RWPE1 (cell line): ENCODE measurements at regions not wholly inside any gene's neighbourhood (a gene's known extent, or its start where the extent isn't known, plus 50 kb on each side); places are given as distances from the start of the nearest gene placed in this dataset.
"Not testable (repeated sequence)": the region's sequence is repeated elsewhere in the genome, so short reads cannot be mapped to it uniquely, and the experiment has no call there.

Experiments used
- CTCF ChIA-PET: fragments of 350-600 bp; sonication (Branson Sonifier 250); formaldehyde crosslinking; extraction: SDS; loops from one replicate; lab custom pipeline; 2021; lab: Yijun Ruan, JAX
- POLR2A ChIA-PET: fragments of 400-600 bp; formaldehyde crosslinking; extraction: SDS; loops from one replicate; lab custom pipeline; 2020; ENCODE audit warnings: antibody characterized with exemption; ENCODE audit not compliant: low non-redundant PET; lab: Yijun Ruan, JAX
- DNase-seq: peaks from one replicate; pipeline ENCODE4 v3.0.0; 2012; ENCODE audit warnings: low spot score
- H3K27ac ChIP-seq: fragments of 450-650 bp; 2 replicates; pipeline ENCODE4 v1.5.1; 2017
- TF ChIP-seq, protein P1 (sequence below): fragments of 450-650 bp; conservative IDR thresholded peaks from 2 replicates; pipeline ENCODE4 v1.5.1; 2017; ENCODE audit warnings: low read depth, mild to moderate bottlenecking

DNA sequence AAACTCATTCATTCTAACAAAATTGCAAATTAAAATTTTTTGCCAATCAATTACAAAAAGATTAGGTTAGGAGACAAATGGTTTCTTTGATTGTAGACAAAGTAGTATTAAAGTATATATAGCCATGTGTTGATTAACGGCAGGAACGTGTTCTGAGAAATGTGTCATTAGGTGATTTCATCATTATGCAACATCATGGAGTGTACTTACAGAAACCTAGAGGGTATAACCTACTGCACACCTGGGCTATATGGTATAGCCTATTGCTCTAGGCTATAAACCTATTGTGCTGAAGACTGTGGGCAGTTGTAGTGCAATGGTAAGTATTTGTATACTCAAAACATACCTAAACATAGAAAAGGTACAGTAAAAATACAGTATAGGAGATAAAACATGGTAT is 906.8 kb upstream of the SPRY2 start:
- H3K27ac ChIP-seq, result no peak overlapping the region
- CTCF ChIA-PET, result no interaction called here
- POLR2A ChIA-PET, result no interaction called here
- TF ChIP-seq, protein P1, sequence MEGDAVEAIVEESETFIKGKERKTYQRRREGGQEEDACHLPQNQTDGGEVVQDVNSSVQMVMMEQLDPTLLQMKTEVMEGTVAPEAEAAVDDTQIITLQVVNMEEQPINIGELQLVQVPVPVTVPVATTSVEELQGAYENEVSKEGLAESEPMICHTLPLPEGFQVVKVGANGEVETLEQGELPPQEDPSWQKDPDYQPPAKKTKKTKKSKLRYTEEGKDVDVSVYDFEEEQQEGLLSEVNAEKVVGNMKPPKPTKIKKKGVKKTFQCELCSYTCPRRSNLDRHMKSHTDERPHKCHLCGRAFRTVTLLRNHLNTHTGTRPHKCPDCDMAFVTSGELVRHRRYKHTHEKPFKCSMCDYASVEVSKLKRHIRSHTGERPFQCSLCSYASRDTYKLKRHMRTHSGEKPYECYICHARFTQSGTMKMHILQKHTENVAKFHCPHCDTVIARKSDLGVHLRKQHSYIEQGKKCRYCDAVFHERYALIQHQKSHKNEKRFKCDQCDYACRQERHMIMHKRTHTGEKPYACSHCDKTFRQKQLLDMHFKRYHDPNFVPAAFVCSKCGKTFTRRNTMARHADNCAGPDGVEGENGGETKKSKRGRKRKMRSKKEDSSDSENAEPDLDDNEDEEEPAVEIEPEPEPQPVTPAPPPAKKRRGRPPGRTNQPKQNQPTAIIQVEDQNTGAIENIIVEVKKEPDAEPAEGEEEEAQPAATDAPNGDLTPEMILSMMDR, result no peak
- no peak for DNase-seq

DNA sequence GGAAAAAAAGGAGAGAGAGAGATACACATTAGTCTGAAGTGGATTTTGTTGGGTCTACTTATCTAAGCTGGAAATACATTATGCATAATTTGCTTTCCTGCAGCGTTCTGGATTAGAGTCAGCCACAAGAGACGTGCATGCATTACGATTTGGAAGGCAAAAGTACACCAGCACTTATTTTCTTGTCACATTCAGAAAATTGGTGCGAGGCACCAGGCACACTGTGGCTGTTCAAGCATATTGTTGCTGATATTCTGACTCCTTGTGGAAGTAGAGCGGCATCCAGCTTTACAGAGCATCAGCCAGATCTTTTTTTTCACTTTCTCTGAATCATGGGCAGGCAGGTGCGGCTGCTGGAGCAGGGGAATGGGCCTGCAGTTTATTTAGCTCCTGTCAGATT is 905.6 kb upstream of the SPRY2 start:
- POLR2A ChIA-PET, result no interaction called here
- H3K27ac ChIP-seq, result no peak overlapping the region
- DNase-seq, result no peak
- TF ChIP-seq, protein P1, result no peak
- CTCF ChIA-PET, result no interaction called here

DNA sequence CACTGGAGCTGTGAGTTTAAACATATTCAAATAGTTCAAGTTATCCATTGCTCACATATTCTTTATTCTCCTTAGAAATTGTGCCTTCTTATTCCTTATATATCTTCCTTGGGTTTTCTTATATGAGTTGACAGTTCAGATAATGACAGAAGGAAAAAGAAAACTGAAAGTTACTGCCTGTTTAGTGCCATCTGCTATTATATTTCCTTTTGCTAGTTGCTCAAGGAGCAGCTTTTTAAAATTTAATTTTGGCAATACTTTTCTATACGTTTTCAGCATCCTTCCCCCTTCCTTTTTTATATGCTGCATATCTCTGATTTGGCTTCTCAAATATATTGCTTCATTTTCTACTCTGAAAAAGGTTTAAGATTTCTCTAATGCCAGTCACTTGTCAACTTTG is 903.1 kb upstream of the SPRY2 start:
- no peak overlapping the region for H3K27ac ChIP-seq
- no peak for DNase-seq
- POLR2A ChIA-PET, result no interaction called here
- TF ChIP-seq, protein P1, result no peak
- CTCF ChIA-PET, result no interaction called here

DNA sequence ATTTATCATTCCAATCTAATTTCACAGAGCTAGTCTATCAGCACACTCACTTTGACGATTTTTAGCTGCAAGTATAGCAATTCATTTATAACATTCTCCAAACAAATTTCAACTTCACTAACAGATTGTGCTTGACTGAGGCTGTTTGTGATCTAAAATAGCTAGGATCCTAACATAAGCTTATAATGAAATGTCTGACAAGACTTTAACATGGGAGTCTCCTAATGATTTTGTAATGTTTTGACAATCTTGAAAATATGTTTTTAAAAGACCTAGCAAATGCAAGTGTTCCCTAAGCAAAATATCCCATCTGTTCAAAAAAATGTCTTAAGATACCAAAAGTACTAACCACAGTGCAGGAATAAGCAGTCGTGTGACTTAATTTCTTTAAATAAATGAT is 889.5 kb upstream of the SPRY2 start:
- ChIA-PET POLR2A (no interaction called here), CTCF (no interaction called here)
- no peak overlapping the region for H3K27ac ChIP-seq

DNA sequence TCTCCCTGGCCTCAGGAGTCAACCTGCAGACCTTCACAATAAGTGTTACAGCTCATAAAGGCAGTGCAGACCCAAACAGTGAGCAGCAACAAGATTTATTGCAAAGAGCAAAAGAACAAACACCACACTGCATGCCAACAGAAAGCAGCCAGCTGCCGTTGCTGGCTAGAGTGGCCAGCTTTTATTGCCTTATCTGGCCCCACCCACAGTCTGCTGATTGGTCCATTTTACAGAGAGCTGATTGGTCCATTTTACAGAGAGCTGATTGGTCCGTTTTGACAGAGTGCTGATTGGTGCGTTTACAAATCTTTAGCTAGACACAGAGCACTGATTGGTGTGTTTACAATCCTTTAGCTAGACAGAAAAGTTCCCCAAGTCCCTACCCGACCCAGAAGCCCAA is 885.9 kb upstream of the SPRY2 start:
- DNase-seq, POLR2A ChIA-PET, CTCF ChIA-PET, H3K27ac ChIP-seq: not testable (repeated sequence)

More for the DNA sequence above, 889.5 kb upstream of the SPRY2 start:
- no peak for DNase-seq
- TF ChIP-seq, protein P1, result no peak

DNA sequence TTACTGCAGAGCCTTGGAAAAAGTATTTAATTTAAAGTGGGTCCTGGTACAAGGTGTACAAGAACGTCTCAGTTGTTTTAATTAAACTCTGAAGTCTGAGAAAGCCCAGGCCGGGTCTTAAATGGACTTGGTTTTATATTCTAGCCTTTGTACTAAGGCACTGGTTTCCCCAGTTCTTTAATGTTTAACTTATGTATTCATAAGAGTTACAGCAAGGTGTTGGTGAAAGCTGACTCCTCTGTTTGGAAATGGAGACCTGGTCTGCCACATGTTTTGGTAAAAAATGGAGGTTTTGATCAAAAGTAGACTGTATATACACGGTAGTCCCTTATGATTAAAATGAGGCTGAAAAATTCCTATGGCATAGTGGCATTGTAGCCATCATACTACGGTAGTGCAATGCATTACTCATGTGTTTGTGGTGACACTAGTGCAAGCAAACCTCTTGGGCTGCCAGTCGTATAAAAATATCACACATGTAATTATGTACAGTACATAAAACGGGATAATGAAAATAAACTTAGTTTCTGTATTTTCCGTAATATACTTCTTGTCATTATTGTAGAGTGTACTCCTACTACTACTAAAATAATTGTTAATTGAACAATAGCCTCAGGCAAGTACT is 883.4 kb upstream of the SPRY2 start:
- TF ChIP-seq, protein P1, result no peak
- no peak for DNase-seq

DNA sequence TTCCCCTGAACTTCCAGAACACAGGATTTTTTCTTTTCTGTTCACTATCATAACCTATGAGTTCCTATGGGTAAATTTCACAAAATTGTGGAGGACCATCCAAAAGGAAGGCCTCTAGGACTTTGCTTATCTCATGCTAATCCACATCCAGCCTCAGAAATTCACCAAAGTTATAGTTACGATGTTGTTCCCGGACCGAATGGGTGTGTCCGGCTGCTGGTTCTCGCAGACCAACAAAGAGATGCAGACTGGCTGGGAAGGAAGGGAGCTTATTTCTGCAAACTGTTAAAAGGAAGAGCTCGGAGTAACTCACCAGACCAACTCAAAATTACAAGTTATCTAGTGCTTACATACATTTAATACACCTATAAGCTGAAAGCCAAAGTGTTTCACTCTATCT is 882.9 kb upstream of the SPRY2 start:
- TF ChIP-seq, protein P1, result no peak
- DNase-seq, result no peak
- ChIA-PET POLR2A (no interaction called here), CTCF (no interaction called here)
- H3K27ac ChIP-seq, result no peak overlapping the region

More for the DNA sequence above, 883.4 kb upstream of the SPRY2 start:
- POLR2A ChIA-PET, result no interaction called here
- CTCF ChIA-PET, result no interaction called here
- no peak overlapping the region for H3K27ac ChIP-seq
